ENCODE measurements at regions not wholly inside any gene's neighbourhood (a gene's known extent, or its start where the extent isn't known, plus 50 kb on each side); places are given as distances from the start of the nearest gene placed in this dataset.

DNA sequence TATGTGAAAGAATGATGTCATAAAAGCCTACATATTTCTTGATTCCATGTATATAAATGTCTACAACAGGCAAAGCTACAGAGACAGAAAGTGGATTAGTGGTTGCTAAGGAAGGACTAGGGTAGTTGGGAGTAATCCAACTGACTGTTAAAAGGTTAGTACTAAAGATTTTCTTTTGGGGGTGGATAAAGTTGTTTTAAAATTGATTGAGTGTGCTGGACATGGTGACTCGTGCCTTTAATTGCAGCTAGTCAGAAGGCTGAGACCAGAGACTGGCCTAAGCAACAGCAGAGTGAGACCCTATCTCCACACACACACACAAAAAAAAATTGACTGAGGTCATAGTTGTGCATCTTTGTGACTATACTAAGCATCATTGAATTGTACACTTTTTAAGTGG lies 234.3 kb downstream of the C12orf50 start:
- DNase-seq: no peak

DNA sequence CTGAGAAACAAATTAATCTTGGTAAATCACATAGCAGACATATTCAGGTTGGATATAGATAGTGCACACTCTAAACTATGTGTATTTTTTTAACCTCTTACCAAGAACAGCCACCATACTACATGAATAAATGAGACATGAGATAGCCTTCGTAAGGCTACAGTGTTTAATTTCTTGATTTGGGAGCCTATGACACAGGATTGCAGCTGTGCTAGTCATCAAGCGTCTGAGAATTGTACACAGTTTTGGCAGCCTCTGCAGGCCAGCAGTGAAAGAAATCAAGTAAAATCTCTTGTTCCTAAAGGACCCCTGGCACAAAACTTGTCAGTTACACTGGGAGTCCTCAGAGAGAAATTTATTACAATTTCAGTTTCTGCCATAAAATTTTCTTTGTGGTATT lies 236.1 kb downstream of the C12orf50 start:
- DNase-seq: no peak

DNA sequence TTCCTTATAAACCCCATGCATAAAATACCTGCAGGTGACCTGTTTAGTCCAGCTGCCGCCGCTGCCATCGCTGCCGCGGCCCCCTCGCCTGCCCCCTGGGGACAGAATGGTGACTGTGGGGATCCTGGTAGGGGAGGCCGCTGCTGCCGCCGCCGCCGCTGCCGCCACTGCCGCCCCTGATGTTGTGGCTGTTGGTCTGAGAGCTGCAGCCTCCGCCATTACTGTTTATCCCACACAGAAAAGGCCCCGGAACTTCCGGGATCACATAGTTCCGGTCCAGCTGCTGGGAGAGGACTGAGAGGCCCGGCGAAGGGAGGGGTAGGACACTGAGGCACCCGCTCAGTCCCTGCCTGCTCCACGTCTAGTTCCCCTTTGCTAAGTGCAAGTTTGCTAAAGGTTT lies 244.9 kb downstream of the C12orf50 start:
- no peak for DNase-seq

DNA sequence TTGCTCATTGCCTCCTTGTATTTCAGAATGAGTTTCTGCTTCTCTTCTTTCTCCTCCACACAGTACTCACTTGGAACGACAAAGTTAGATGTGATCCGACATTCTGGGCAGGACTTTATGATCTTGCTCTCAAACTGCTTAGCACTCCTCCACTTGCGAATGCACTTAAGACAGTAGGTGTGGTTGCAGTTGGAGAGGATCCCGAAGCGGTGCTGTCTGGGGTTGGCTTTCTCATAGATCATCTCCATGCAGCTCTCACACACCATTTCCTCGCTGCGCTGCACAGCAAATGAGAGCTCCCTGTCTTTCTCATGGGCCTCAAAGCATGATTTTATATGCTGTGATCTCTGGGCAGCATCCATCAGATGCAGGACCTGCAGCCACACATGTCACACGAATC lies 245.7 kb downstream of the C12orf50 start:
- DNase-seq: no peak

DNA sequence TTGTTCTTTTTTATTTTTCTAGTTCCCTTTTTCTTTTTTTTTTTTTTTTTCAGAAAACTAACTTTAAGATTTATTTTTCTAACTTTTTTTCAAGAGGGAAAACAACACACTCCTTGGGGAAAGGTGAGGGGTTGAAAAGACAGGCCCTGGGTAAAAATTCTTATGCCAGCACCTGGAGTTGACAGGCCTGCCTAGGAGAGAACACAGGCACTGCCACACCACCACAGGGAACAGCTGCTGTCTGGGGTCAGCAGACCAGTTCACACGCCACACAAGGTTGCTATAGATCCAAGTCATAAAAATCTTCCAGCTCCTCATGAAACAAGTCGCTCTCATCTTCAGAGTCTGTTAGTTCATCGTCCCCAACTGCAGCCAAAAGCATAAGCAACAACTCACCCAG lies 246.4 kb downstream of the C12orf50 start:
- DNase-seq: no peak

DNA sequence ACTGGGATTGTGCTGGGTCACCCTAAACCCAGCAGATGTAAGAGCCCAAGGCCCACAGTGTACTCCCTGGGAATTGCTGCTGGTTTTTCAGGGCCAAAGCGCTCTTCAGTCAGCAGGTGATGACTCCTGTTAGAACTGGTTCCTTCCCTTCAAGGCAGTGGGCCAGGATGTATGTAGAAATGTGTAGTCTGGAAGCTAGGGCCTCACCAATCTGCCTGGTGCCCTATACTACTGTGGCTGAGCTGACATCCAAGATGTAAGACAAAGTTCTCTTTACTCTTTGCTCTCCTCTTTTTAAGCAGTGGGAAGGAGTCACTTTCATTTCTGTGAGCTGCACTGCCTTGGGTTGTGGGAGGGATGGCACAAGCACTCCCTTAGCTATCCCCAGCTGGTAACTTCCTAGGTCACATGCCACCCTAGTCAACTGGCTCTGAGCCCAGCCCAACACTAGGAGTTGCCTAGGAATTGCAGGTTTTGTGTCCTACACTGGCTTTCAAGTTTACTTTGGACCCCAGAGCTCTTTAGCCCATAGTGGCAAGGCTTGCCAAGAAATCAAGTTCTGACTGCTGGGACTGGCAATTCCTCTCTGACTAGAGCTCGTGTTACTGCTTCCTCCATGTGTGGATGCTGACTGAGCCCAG lies 249.2 kb downstream of the C12orf50 start:
- DNase-seq: no peak

DNA sequence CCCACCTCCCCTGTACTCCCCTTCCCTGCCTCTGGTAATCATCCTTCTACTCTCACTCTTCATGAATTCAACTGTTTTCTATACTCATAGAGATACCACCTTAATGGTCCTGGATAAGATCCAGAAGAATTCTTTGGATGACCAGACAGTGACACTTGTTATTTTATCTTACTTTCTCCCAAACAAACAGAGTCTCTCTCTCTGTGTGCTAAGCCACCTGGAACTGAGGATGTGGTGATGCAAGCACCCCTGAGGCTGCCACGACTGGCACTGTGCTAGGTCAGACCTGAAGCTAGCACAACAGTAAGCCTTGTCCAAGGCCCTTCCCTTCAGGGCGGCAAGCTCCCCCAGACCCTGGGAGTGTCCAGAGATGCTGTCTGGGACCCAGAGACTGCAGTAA lies 250.2 kb downstream of the C12orf50 start:
- DNase-seq: no peak

DNA sequence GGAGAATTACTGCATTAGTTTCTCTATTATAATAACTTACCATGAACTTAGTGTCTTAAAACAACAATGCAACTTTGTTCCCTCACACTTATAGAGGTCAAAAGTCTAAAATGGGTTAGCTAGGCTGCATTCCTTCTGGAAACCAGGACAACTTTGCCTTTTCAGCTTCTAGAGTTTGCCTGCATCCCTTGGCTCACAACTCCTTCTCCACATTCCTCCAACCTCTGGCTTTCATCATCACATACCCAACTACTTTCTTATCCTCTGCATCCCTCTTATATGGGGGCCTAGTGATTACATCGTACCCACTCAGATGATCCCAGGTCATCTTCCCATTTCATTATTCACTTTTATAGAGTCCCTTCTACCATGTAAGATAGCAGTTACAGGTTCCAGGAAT lies 251.1 kb downstream of the C12orf50 start:
- no peak for DNase-seq

DNA sequence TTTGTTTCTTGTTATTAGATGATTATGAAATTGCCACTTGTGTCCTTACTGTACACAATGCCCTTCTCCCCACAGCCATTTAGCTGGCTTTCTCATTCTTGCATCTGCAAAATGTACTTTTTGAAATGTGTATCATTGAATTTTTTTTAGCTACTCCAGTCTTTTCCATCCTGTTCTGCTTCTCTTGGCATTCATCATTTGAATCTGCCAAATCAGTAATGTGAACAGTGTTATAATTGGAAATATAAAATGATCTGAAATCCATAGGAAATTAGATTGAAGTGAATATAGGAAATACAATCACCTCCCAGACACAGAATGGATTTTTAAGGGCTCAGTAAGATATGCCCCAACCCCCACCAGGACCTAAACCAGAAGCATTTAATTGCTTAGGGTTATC lies 253.4 kb downstream of the C12orf50 start:
- DNase-seq: no peak

DNA sequence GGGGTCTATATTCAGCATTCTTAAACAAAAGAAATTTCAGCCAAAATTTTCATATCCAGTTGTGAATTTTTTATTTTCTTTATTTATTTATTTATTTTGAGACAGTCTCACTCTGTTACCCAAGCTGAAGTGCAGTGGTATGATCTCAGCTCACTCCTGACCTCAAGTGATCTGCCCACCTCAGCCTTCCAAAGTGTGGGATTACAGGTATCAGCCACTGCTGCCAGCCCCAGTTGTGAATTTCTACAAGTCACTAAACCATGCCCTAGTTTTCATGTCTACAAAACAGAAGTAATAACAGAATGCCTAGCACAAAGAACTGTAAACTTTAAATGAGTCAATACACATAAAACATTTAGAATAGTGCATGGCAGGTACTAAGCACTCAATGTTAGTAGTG lies 254.2 kb downstream of the C12orf50 start:
- DNase-seq: no peak

DNA sequence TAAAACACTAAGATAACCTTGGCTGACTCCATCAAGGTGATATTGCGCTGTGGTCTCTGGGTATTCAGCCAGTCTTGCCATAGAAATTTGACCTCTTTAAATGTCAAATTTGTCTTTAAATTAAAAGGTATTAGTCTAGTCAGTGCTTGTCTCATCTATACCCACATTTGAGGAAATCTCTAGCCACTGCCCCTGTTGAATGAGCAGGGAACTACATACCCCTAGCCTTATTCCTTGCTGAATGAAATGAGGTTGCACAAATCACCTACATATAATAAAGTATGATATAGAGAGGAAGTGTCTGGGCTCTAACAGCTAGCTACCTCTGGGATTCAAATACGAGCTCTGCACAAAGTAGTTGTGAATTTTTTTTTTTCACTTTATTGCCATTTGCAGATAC lies 256.8 kb downstream of the C12orf50 start:
- DNase-seq: no peak

DNA sequence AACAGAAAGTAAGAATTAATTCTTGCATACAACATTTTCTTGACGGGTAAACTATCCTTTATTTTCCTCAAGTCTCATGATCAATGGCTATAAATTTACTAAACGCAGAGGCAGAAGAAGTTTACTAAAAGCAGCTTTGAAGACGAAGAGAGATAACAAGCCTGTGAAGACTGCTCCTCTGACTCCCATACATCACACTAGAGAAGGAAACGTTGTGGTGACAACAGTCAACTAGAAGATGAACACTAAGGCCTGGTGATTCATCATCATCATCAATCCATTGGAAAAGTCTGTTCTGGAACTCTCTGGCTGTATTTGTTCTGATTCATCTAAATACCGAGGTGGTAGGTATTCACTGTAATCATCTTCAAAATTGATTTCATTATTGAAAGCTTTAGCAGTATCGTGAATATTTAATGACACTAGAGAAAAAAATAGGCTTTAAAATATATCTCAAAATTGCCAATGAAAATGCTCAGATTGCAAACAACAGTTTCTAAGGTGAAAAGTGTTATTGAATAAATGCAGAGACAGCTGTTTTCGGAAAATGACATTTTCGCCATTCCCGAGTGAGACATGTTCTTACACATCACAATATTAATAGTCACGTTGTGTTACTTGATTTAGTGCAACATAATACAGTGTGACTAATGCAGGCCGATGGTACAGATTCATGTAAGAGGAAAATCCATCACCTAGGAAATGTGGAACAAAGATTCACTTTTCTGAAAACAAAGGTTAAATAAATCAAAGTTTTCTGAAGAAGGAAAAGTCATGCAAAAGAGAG lies 260.5 kb downstream of the C12orf50 start:
- no peak for DNase-seq

DNA sequence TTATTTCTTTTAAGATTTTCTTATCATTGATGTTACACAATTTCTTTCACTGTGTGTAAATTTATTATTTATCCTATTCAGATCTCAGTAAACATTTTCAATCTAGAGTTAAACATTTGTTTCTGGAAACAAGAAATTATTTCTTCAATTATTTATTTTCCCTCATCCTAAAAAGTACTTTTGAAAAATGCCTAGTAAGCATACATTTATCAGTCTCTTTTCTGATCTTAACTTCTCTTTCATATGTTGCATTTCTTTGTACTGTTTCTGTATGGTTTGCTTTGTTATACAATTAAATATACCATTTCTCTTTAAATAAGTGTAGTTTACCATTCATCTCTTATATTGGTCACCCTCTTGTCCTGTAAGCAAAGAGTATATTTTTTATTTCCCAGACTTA lies 263.2 kb downstream of the C12orf50 start:
- no peak for DNase-seq

DNA sequence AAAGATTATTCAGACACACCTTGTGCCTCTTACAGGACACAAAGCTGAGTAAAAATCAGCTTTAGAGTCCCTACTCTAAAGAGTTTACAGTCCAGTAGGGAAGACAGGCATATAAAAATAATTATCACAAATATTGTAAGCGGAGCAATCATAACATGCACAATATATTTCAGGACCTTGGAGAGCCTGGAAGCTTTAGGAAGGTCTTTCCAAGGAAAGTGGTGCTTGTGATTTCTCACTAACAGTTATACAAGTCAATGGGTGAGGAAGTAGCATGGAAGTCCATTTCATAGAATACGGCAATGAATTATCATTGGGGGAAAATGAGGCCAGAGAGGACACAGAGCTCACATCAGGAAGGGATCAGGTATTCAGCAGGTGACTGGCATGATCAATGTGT lies 268.3 kb downstream of the C12orf50 start:
- no peak for DNase-seq

DNA sequence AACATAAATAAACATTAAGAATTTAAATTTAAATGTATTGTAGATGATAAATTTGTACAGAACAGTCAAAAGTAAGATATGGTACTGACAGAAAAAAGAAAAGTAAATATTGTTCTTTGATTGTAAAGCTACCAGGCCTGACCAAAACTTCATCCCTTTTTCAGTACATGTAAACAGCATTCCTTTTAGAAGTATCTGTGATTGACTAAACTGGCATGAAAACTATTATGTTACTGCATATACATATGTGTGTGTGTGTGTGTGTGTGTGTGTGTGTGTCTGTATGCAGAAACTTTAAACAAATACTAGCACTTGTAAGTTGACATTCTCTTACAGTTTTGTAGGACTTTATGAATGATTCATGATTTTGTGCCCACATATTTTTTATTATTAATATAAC lies 270.9 kb downstream of the C12orf50 start:
- no peak for DNase-seq

DNA sequence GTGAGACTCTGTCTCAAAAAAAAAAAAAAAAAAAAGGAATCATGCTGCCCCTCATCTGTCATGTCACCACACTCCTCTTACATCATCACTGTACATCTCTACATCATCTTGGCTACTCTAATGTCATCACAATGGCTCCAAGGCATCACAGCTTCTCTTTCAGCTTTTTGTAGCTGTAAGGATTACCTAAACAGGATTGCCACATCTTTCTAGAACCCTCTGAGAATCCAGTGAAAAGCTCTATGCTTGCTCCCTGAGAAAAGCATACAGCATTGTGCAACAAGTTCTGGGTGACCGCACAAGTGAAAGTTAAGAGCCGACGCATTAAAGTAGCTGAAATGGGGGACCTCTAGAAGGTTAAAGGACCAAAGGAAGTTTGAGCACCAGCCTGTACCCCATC lies 272.5 kb downstream of the C12orf50 start:
- no peak for DNase-seq

DNA sequence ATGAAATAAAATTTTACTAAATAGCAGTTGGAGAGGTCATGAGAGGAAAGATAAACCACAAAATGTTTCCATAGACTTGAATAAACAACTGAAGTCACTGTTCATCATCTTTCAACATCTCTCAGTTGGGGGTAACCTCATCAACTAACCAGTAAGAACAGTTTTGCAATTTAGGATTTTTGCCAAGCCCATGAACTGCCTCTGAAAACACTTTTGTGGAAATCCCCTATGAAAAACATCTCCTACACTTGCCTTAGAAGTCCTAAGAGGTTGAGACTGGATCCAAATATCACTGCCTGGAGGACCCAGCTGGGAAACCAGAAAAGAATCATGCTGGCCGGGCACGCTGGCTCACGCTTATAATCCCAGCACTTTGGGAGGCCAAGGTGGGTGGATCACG lies 273.1 kb downstream of the C12orf50 start:
- no peak for DNase-seq

DNA sequence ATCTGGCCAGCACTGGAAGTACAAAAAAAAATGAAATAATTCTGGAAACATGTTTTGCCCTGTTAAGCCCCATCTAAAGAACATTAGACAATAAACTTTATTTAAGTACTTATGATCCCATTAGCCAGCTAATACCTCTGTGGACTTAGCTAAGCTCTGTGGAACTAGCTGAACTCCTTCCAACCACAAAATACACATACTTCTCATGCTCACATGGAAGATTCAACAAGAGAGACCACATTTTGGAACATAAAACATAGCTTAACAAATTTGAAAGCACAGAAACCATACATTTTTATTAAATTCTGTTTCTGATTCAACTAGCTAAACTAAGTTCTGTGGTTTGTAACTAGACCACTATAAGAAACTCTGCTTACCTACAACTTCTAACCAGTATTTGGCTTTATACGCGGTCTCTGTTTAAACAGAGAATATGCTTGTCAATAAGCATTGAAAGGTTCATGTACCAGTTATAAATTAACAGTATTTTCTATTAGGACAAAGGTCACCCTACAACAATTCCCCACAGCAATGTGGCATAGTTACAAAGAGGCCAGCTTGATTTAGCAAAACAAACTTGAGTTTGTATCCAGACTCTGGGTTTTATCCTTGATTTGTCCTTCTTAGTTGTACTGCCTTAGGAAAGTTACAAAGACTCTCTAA lies 300.1 kb downstream of the C12orf50 start:
- no peak for DNase-seq

DNA sequence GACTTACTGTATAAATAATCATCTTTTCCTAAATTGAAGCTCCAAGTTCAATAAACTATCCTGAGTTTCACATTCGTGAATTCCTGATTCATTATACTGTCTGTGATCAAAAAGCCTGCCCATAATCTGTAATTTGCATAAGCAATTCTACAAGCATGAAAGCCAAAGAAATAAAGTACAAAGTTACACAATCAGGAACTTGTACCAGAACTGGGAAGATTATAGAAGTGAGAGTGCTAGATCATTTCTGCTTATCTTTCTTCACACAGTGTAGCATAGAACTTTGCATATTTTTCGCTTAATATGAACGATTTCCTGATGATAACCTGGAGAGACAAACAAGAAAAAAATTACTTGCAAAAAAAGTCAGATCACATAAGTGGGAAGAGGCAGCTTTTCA lies 308.2 kb downstream of the C12orf50 start:
- no peak for DNase-seq

DNA sequence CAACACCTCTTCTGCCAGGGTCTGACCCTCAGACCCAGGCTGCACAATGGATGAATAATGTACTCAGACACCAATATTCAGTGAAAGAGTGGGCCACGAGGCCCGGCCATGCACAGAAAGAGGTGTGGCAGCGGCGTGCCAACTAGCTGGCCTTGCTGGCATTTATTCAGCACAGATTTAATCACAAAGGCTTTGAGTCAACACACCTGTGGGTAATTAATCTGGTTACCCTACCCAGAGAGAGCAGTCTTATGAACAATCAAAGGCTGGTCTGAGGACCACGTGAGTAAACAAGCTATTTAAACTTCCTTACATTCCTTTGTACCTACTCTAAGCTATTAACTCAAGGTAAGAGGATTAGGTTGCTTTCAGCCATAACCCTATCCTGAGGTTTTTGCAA lies 324.8 kb downstream of the C12orf50 start:
- no peak for DNase-seq

DNA sequence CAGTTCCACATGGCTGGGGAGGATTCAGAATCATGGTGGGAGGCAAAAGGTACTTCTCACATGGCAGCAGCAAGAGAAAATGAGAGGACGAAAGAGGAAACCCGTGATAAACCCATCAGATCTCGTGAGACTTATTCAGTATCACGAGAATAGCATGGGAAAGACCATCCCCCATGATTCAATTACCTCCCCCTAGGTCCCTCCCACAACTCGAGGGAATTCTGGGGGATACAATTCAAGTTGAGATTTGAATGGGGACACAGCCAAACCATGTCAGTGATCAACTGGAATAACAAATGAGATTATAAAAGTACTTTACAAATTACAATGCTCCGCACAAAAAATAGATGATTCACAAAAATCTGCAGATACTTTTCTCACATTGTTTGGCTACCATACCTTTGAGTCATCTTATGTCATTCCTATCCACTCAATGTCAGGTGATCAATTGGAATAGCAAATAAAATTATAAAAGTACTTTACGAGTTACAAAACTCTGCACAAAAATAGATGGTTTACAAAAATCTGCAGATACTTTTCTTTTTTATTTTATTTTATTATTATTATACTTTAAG lies 338.9 kb downstream of the C12orf50 start:
- no peak for DNase-seq

DNA sequence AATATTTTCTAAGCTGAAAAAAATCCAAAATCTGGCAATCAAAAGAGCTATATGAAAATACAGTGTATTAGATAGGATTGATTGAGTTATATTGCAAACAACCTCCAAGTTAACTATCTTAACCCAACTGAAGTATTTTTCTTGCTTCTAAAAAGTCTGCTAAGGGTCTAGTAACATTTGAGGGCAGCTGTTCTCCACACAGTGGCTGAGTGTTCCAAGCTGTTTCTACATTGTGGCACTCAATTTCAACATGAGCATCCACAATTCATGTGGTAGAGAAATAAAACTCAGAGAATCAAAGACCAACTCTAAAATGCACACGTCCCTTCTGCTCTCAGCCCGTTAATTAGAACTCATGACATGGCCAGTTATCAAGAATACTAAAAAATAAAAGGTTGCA lies 340.0 kb downstream of the C12orf50 start:
- no peak for DNase-seq

DNA sequence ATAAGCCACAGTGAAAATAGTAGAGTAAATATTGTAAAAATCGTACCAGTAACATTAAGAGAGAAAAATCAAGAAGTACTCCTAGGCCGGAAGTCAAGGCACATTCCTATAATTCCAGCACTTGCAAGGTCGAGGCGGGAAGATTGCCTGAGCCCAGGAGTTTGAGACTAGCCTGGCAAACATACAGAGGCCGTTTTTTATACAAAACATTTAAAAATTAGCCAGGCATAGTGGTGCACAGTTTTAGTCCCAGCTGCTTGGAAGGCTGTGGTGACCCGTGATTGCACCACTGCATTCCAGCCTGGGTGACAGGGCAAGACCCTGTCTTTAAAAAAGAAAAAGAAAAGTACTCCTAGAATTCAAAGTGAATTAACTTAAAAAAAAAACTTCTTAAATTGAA lies 341.8 kb downstream of the C12orf50 start:
- DNase-seq: no peak

All from nucleus accumbens (tissue), 56 donors.